ENCODE measurements at regions not wholly inside any gene's neighbourhood (a gene's known extent, or its start where the extent isn't known, plus 50 kb on each side); places are given as distances from the start of the nearest gene placed in this dataset.

GRCh38 chr3:18992709-18993108 lies 155.6 kb upstream of the KCNH8 start:
- Histone ChIP-seq H3K27ac (no peak overlapping the region), H3K9me3 (no peaks in the 10 kb centered on the region), H3K4me1 (peaks cover 9% of the 10 kb centered on the region), H3K4me3 (no peak overlapping the region), H3K36me3 (no peaks in the 10 kb centered on the region), H3K27me3 (no peaks in the 10 kb centered on the region)
- WGBS, result 75% methylated on average over 1 of the region's 1 CpG
- no peak for TF ChIP-seq POLR2A (IDR thresholded peaks at IDR 0.05)
- TF ChIP-seq EP300 (IDR thresholded peaks at IDR 0.05), result no peak
- TF ChIP-seq POLR2AphosphoS5 (IDR thresholded peaks at IDR 0.05), result no peak
- TF ChIP-seq CTCF (IDR thresholded peaks at IDR 0.05), result no peak
- no peak for DNase-seq (ENCODE audit: low spot score in 2 of 2)

DNA sequence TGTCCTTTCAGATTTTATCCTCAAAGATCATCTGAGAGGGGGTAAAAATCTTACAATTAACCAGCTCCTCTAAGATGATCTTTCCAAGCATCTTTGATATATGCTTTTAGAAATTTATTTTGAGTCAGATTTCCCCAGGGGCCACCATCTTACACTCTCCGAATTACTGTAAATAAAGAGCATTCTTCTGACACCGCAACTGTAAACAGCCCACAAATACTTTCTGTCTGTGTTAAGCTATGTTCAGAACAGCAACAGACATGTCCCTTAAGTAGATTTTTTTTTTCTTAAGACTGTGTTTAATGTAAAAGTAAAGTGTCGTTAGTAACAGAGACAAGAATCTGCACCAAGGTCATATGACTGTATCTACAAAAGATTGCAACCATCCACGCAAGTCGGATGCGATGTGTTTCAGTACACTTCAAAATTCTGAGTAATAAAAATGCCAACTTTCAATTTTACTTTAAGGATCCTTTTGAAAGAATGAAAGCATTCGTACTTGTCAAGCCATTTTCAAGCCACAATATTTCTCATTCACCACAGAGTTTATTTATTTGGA lies 159.0 kb upstream of the KCNH8 start:
- peaks cover 9% of the 10 kb centered on the region for H3K4me1 ChIP-seq
- WGBS, result 72% methylated on average over 7 of the region's 7 CpGs
- no peak overlapping the region for H3K4me3 ChIP-seq
- no peaks in the 10 kb centered on the region for H3K27me3 ChIP-seq
- TF ChIP-seq EP300 (IDR thresholded peaks at IDR 0.05) (no peak), POLR2AphosphoS5 (IDR thresholded peaks at IDR 0.05) (no peak), CTCF (IDR thresholded peaks at IDR 0.05) (no peak), POLR2A (IDR thresholded peaks at IDR 0.05) (no peak)
- no peak for DNase-seq (ENCODE audit: low spot score in 2 of 2)
- H3K36me3 ChIP-seq, result no peaks in the 10 kb centered on the region
- no peaks in the 10 kb centered on the region for H3K9me3 ChIP-seq
- H3K27ac ChIP-seq, result no peak overlapping the region

- WGBS, result 4% methylated on average over 4 of the region's 4 CpGs
- Histone ChIP-seq H3K4me3 (no peak overlapping the region), H3K27ac (no peak overlapping the region), H3K27me3 (no peaks in the 10 kb centered on the region), H3K4me1 (peaks cover 9% of the 10 kb centered on the region), H3K9me3 (no peaks in the 10 kb centered on the region), H3K36me3 (no peaks in the 10 kb centered on the region)
- no peak for DNase-seq (ENCODE audit: low spot score in 2 of 2)
- TF ChIP-seq CTCF (IDR thresholded peaks at IDR 0.05), result peak in 1 of 2 donors; percentile 28
- TF ChIP-seq POLR2A (IDR thresholded peaks at IDR 0.05), result no peak
These were observed 159.6 kb upstream of the KCNH8 start for GRCh38 chr3:18988614-18989229.

- no peaks in the 10 kb centered on the region for H3K9me3 ChIP-seq
- no peak for TF ChIP-seq POLR2A (IDR thresholded peaks at IDR 0.05)
- TF ChIP-seq POLR2AphosphoS5 (IDR thresholded peaks at IDR 0.05), result no peak
- TF ChIP-seq EP300 (IDR thresholded peaks at IDR 0.05), result no peak
- TF ChIP-seq CTCF (IDR thresholded peaks at IDR 0.05), result no peak
- no peak overlapping the region for H3K27ac ChIP-seq
- no peaks in the 10 kb centered on the region for H3K27me3 ChIP-seq
- no peaks in the 10 kb centered on the region for H3K36me3 ChIP-seq
- no peak overlapping the region for H3K4me3 ChIP-seq
- 18% methylated on average over 8 of the region's 8 CpGs for WGBS
- no peak for DNase-seq (ENCODE audit: low spot score in 2 of 2)
- H3K4me1 ChIP-seq, result peaks cover 9% of the 10 kb centered on the region
These were observed 160.4 kb upstream of the KCNH8 start for GRCh38 chr3:18987862-18988447.

DNA sequence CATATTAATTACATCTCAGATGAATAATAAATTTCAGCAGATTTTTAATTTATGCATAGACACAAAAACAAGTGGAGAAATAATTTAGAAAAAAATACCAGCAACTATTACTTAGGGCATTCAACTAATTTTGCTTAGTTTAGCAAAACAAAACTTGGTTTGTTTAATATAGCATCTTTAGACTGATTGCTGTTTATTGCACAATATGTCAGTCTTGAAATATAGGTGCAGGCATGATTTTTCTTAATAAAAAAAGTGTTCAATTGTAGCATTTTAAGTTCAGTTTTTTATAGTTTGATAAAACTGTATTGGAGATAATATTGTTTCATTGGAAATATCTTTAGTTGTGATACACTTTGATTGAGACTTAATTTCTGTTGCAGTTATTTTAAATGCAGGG lies 161.2 kb upstream of the KCNH8 start:
- Histone ChIP-seq H3K4me3 (no peak overlapping the region), H3K36me3 (no peaks in the 10 kb centered on the region), H3K27ac (no peak overlapping the region), H3K27me3 (no peaks in the 10 kb centered on the region), H3K9me3 (no peaks in the 10 kb centered on the region), H3K4me1 (peaks cover 9% of the 10 kb centered on the region)
- DNase-seq (ENCODE audit: low spot score in 2 of 2), result no peak
- TF ChIP-seq POLR2AphosphoS5 (IDR thresholded peaks at IDR 0.05) (no peak), CTCF (IDR thresholded peaks at IDR 0.05) (no peak), POLR2A (IDR thresholded peaks at IDR 0.05) (no peak), EP300 (IDR thresholded peaks at IDR 0.05) (no peak)

Measured in suprapubic skin (tissue), 4 donors.